ENCODE measurements at regions not wholly inside any gene's neighbourhood (a gene's known extent, or its start where the extent isn't known, plus 50 kb on each side); places are given as distances from the start of the nearest gene placed in this dataset.
A peak's percentile ranks its signal among the peaks of the same experiment; 100 is the strongest.

DNA sequence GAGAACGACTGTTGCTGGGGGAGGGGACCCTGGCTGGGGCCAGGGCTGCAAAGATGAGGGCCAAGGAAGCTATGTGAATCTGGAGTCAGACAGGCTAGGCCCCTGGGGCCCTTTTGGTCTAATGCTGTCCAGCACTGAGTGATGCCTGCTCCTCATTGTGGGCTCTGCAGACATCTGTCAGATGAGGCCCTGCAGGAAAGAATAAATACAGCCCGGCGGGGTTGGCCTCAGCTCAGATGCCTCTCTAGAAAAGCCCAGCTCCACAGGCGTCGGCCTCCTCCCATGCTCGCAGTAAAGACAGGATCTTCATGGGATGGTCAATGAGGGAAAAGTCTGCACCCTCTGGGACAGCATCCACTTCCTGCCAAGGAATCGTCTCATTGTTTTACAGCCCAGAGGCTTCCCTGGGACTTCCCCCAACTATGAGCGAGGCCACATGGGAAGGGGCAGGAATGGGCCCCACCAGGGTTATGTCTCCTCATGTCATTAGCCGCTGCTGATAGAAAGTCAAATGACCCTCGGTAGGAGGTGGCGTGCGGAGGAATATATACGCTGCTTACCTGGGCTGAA, 125.8 kb upstream of the GLI2 start:
- TF ChIP-seq, protein P1, sequence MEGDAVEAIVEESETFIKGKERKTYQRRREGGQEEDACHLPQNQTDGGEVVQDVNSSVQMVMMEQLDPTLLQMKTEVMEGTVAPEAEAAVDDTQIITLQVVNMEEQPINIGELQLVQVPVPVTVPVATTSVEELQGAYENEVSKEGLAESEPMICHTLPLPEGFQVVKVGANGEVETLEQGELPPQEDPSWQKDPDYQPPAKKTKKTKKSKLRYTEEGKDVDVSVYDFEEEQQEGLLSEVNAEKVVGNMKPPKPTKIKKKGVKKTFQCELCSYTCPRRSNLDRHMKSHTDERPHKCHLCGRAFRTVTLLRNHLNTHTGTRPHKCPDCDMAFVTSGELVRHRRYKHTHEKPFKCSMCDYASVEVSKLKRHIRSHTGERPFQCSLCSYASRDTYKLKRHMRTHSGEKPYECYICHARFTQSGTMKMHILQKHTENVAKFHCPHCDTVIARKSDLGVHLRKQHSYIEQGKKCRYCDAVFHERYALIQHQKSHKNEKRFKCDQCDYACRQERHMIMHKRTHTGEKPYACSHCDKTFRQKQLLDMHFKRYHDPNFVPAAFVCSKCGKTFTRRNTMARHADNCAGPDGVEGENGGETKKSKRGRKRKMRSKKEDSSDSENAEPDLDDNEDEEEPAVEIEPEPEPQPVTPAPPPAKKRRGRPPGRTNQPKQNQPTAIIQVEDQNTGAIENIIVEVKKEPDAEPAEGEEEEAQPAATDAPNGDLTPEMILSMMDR (IDR thresholded peaks at IDR 0.05; ENCODE audit: insufficient read depth, low read depth, low read length, missing control alignments) = no peak
- no peak for DNase-seq (ENCODE audit: low read depth)

DNA sequence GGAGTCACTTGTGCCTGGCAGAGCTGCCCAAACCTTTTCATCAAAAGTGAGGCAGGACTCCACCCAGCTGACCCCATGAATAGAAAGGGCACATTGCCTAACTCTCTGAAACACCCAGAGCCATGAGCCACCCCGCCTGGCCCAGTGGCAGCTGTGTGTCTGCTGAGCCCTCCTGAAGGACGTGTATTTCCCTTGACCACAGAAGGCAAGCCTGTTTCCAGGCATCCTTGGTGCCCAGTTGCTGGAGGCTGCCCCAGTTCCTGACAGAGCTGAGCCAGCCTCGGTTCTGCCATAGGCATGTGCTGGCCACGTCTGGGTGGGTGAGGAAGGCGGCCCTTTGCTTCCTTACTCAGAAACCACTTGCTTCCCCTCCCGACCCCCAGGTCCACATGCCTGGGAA, 124.7 kb upstream of the GLI2 start:
- H3K4me3 ChIP-seq (ENCODE audit: low read length) = no peak overlapping the region
- TF ChIP-seq, protein P1 (IDR thresholded peaks at IDR 0.05; ENCODE audit: insufficient read depth, low read depth, low read length, missing control alignments) = no peak
- no peak for DNase-seq (ENCODE audit: low read depth)

More for the DNA sequence above, 125.8 kb upstream of the GLI2 start:
- no peak overlapping the region for H3K4me3 ChIP-seq (ENCODE audit: low read length)

DNA sequence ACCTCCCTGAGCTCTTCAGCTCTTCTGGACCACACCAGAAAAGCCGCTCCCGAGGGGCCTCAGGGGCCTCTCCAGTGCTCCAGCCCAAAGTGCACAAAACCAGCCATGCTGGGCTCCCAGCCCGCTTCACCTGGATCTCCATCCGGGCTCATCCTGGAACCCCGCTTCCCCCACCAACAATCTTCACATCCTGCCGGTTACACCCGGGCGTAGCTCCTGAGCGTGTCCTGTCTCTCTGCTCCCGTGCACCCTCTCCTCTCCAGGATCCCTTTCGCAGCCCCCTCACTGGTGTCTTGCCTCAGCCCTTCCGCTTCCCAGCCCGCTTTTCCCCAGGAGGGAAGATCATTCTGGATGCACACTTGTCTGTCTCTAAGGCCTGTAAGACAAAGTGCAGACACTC, 123.7 kb upstream of the GLI2 start:
- no peak overlapping the region for H3K4me3 ChIP-seq (ENCODE audit: low read length)
- TF ChIP-seq, protein P1 (IDR thresholded peaks at IDR 0.05; ENCODE audit: insufficient read depth, low read depth, low read length, missing control alignments) = no peak
- DNase-seq (ENCODE audit: low read depth) = no peak

DNA sequence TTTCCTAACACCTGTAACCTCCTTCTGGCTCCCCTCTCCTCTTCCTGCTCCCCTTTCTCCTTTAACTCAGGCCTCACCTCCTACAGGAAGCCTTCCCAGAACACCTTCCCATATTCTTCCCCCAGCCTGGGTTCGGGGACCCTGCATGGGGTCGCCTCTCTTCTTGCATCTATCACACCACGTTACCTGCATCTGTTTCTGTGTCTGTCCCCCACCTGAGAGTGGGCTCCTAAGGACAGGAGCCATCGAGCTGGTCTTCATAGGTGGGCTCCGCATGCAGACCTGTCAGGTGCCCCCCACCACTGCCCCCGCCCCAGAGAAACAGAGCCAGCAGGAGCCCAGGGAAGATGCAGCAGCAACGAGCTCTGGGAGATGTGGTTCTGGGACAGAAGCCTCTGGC, 123.2 kb upstream of the GLI2 start:
- no peak for DNase-seq (ENCODE audit: low read depth)
- TF ChIP-seq, protein P1 (IDR thresholded peaks at IDR 0.05; ENCODE audit: insufficient read depth, low read depth, low read length, missing control alignments) = no peak
- H3K4me3 ChIP-seq (ENCODE audit: low read length) = no peak overlapping the region

DNA sequence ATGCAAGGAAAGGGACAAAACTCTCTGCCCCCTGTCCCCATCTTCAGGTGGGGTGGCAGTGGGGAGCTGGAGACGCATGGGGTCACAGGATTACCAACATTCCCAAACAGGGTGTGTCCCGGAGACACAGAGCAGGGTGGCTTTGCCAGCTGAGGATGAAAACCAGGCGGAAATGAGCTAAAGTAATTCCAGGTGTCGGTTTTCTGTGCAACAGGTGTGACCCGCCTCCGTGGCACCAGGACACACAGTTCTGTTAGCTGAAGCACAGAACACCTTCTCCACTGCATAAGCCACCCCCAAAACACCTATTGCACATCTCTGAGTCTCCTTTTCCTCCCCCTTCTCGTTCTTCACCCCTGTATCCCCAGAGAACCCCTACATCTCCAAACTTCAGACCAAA, 122.7 kb upstream of the GLI2 start:
- TF ChIP-seq, protein P1 (IDR thresholded peaks at IDR 0.05; ENCODE audit: insufficient read depth, low read depth, low read length, missing control alignments) = no peak
- no peak overlapping the region for H3K4me3 ChIP-seq (ENCODE audit: low read length)
- DNase-seq (ENCODE audit: low read depth) = no peak

DNA sequence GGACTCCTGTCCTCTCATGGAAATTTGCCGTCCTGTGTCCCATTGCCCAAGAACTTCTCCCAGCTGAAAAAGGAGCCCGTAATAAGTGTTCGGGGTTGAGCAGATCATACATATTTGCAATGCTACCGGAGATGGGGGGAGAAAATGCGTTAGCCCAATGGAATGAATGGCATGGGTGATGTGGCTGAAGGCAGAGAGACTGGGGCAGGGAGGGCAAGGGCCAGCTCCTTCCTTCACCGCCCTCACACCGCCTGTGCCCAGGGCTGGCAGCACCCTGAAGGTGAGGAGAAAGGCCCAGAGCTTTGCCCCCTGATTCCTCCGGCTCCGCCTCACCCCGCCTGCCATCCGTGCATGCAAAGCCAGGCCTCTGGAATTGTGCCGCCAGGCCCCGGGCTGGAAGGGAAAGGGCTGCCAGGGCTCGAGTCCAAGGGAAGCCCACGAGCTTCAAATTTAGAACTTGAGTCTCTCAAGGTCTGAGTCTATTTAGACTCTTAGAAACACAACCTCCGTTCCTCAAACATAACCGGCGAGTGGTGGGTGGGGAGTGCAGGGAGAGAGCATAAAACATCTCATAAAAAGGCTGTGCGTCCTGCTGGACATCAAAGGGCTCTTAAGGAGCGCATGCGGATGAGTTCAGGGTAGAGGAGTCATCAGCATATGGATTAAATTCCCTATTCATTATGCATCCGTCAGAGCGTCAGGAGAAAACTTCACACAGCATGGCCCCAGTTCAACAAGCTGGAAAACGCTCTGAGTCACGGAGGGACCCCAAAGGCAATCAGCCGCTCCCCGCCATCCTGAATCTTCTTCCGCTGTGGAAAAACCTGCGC, 121.7 kb upstream of the GLI2 start:
- DNase-seq (ENCODE audit: low read depth) = peak; percentile 35
- H3K4me3 ChIP-seq (ENCODE audit: low read length) = no peak overlapping the region
- TF ChIP-seq, protein P1 (IDR thresholded peaks at IDR 0.05; ENCODE audit: insufficient read depth, low read depth, low read length, missing control alignments) = no peak
